HCT116 (cell line): ENCODE measurements at regions not wholly inside any gene's neighbourhood (a gene's known extent, or its start where the extent isn't known, plus 50 kb on each side); places are given as distances from the start of the nearest gene placed in this dataset.
"Not testable (repeated sequence)": the region's sequence is repeated elsewhere in the genome, so short reads cannot be mapped to it uniquely, and the experiment has no call there.

Experiments used
- ATAC-seq: fragments of 200-7000 bp; cut with Tn5 transposase; 2 replicates; pipeline ENCODE4 v1.9.1; 2020; ENCODE audit warnings: mild to moderate bottlenecking, moderate library complexity
- BruUV-seq: library from RNA; stranded (reverse); fragments of 400-500 nt; replicated peaks from 2 replicates; lab custom pipeline; 2021; lab: Mats Ljungman, UMichigan
- CTCF ChIA-PET: fragments of 300-600 bp; sonication (Branson Sonifier 250); formaldehyde crosslinking; loops from one replicate; lab custom pipeline; 2021; ENCODE audit warnings: antibody characterized with exemption; lab: Charles Lee
- POLR2A ChIA-PET: fragments of 300-600, 350-600 bp; sonication (Branson Sonifier 250); formaldehyde crosslinking; loops from one replicate; lab custom pipeline; 2021; ENCODE audit warnings: antibody characterized with exemption; lab: Charles Lee
- RAD21 ChIA-PET, 2 experiments: fragments of 300-600 bp; sonication (Branson Sonifier 250); formaldehyde crosslinking; loops; one replicate each; lab custom pipeline; 2023; ENCODE audit warnings: low total read pairs in 2 of 2; ENCODE audit not compliant: uncharacterized antibody in 2 of 2, unreplicated experiment in 2 of 2, low non-redundant PET in 1 of 2; lab: Charles Lee
- DNase-seq: peaks from one replicate; pipeline ENCODE4 v3.0.0-alpha.2; 2010; ENCODE audit warnings: low read depth, low spot score
- H2AFZ ChIP-seq: fragments of 200-600 bp; shearing (Covaris generic), sonication (generic); 2 replicates; pipeline ENCODE4 v1.6.1; 2017; ENCODE audit warnings: low read depth, mixed run types, mixed read lengths, antibody characterized with exemption, low read length; ENCODE audit not compliant: poor library complexity, severe bottlenecking
- H3K27ac ChIP-seq: 2 replicates; pipeline ENCODE4 v1.5.1; 2012; ENCODE audit warnings: low read depth, low read length
- H3K27me3 ChIP-seq: fragments of 200-600 bp; sonication (generic); 2 replicates; pipeline ENCODE4 v1.6.1; 2016; ENCODE audit warnings: mixed run types, low read length, mixed read lengths; ENCODE audit not compliant: insufficient read depth
- H3K36me3 ChIP-seq, 2 experiments: fragments of 200-500 bp in 1 of 2; fragments of 200-600 bp in 1 of 2; sonication (Bioruptor generic) in 1 of 2; sonication (generic) in 1 of 2; 2 replicates each; pipeline versions ENCODE4 v1.5.1 to v1.6.1; 2014 to 2016; ENCODE audit warnings: low read length in 2 of 2, inconsistent platforms in 1 of 2, mixed read lengths in 1 of 2, mixed run types in 1 of 2; ENCODE audit not compliant: insufficient read depth in 2 of 2, control insufficient read depth in 1 of 2
- H3K4me1 ChIP-seq, 2 experiments: fragments of 200-600 bp in 1 of 2; sonication (generic) in 1 of 2; 2 replicates each; pipeline versions ENCODE4 v1.5.1 to v1.6.1; 2012 to 2017; ENCODE audit warnings: low read length in 2 of 2, inconsistent platforms in 1 of 2, mild to moderate bottlenecking in 1 of 2, mixed read lengths in 1 of 2, mixed run types in 1 of 2, moderate library complexity in 1 of 2; ENCODE audit not compliant: insufficient read depth in 2 of 2, control insufficient read depth in 1 of 2
- H3K4me2 ChIP-seq: fragments of 200-600 bp; sonication (generic); 2 replicates; pipeline ENCODE4 v1.6.1; 2017; ENCODE audit warnings: mixed run types, low read length, mixed read lengths
- H3K4me3 ChIP-seq, 2 experiments: fragments of 200-600 bp in 1 of 2; sonication (generic) in 1 of 2; replicated peaks in 1 of 2; 2 replicates each; pipeline ENCODE4 v1.5.1; 2011 to 2016; ENCODE audit warnings: low read length in 2 of 2, control low read depth in 1 of 2, low read depth in 1 of 2, mild to moderate bottlenecking in 1 of 2, mixed read lengths in 1 of 2, mixed run types in 1 of 2
- H3K79me2 ChIP-seq: fragments of 200-600 bp; sonication (generic); 2 replicates; pipeline ENCODE4 v1.6.1; 2017; ENCODE audit warnings: mild to moderate bottlenecking, mixed run types, low read length, moderate library complexity, mixed read lengths; ENCODE audit not compliant: insufficient read depth
- H3K9ac ChIP-seq: fragments of 200-600 bp; sonication (generic); 2 replicates; pipeline ENCODE4 v1.6.1; 2016; ENCODE audit warnings: low read length, mixed read lengths
- H3K9me2 ChIP-seq: fragments of 200-600 bp; sonication (generic), shearing (Covaris generic); 2 replicates; pipeline ENCODE4 v1.6.1; 2017; ENCODE audit warnings: mixed run types, mild to moderate bottlenecking, moderate library complexity; ENCODE audit not compliant: insufficient read depth
- H3K9me3 ChIP-seq, 2 experiments: fragments of 200-500 bp in 1 of 2; fragments of 200-600 bp in 1 of 2; sonication (Bioruptor generic) in 1 of 2; sonication (generic) in 1 of 2; 2 replicates each; pipeline ENCODE4 v1.6.1; 2014 to 2017; ENCODE audit warnings: low read length in 2 of 2, mixed read lengths in 2 of 2, inconsistent platforms in 1 of 2, low read depth in 1 of 2, mild to moderate bottlenecking in 1 of 2, mixed run types in 1 of 2, moderate library complexity in 1 of 2; ENCODE audit not compliant: control insufficient read depth in 1 of 2, insufficient read depth in 1 of 2
- H4K20me1 ChIP-seq: fragments of 200-600 bp; sonication (generic), shearing (Covaris generic); 2 replicates; pipeline ENCODE4 v1.6.1; 2017; ENCODE audit warnings: mixed run types, mild to moderate bottlenecking, moderate library complexity; ENCODE audit not compliant: insufficient read depth
- EZH2phosphoT487 ChIP-seq: fragments of 200-600 bp; IDR thresholded peaks from 2 replicates; pipeline ENCODE4 v1.6.1; 2018; ENCODE audit warnings: antibody characterized with exemption, borderline replicate concordance
- FOSL1 ChIP-seq: IDR thresholded peaks from 2 replicates; pipeline ENCODE4 v1.6.1; 2012; ENCODE audit warnings: low read depth
- REST ChIP-seq: IDR thresholded peaks from 2 replicates; pipeline ENCODE4 v1.6.1; 2012; ENCODE audit warnings: low read depth
- SIN3A ChIP-seq: IDR thresholded peaks from 2 replicates; pipeline ENCODE4 v1.6.1; 2012; ENCODE audit warnings: low read depth
- ZBTB33 ChIP-seq: IDR thresholded peaks from 2 replicates; pipeline ENCODE4 v1.6.1; 2011; ENCODE audit warnings: mild to moderate bottlenecking, low read length, moderate library complexity; ENCODE audit not compliant: insufficient replicate concordance; ENCODE audit errors: extremely low read depth
- ZFX ChIP-seq: fragments of 450-650 bp; IDR thresholded peaks from 2 replicates; pipeline ENCODE4 v1.6.1; 2017
- ZNF274 ChIP-seq: fragments of 200-500 bp; sonication (Bioruptor generic); IDR thresholded peaks from 2 replicates; pipeline ENCODE4 v1.6.1; 2014; ENCODE audit warnings: mild to moderate bottlenecking, low read depth, low read length, inconsistent platforms
- intact Hi-C: fragments of 100-400 bp; cut with micrococcal nuclease; formaldehyde crosslinking; loops from 2 replicates; pipeline ENCODE4 v1.10.0; 2022

- no peak overlapping the region for H3K4me3 ChIP-seq
- H3K27me3 ChIP-seq = peaks cover 41% of the 10 kb centered on the region
- no peak for DNase-seq
- no peaks in the 10 kb centered on the region for H4K20me1 ChIP-seq
- H3K79me2 ChIP-seq = no peaks in the 10 kb centered on the region
- POLR2A ChIA-PET = no interaction called here
- CTCF ChIA-PET = no interaction called here
- H3K9ac ChIP-seq = no peak overlapping the region
- no TSS peak for BruUV-seq
- H3K27ac ChIP-seq = no peak overlapping the region
- H3K4me2 ChIP-seq = no peak overlapping the region
- TF ChIP-seq ZBTB33 (no peak), REST (no peak), ZNF274 (no peak), FOSL1 (no peak), EZH2phosphoT487 (no peak), SIN3A (no peak), ZFX (no peak)
- H3K9me3 ChIP-seq = peaks cover 0 to 4% of the 10 kb centered on the region in 2 experiments; a peak in 1 of 4 replicates
- intact Hi-C loops = no loop called here
- H3K4me1 ChIP-seq = no peaks in the 10 kb centered on the region
- RAD21 ChIA-PET = no interaction called here
- no peaks in the 10 kb centered on the region for H3K9me2 ChIP-seq
- no peak for ATAC-seq
- no peaks in the 10 kb centered on the region for H3K36me3 ChIP-seq
- H2AFZ ChIP-seq = no peak overlapping the region
These were observed 93.8 kb downstream of the TSN start for GRCh38 chr2:121849236-121849635.

- H3K9ac ChIP-seq, intact Hi-C loops, CTCF ChIA-PET, BruUV-seq, H3K36me3 ChIP-seq, H3K4me2 ChIP-seq, H3K79me2 ChIP-seq, H3K4me1 ChIP-seq, H2AFZ ChIP-seq, H4K20me1 ChIP-seq, DNase-seq, H3K4me3 ChIP-seq, POLR2A ChIA-PET, H3K27ac ChIP-seq, ATAC-seq, H3K9me2 ChIP-seq, RAD21 ChIA-PET: not testable (repeated sequence)
- peaks cover 26% of the 10 kb centered on the region for H3K27me3 ChIP-seq
- peaks cover 0 to 12% of the 10 kb centered on the region in 2 experiments; a peak in 1 of 4 replicates for H3K9me3 ChIP-seq
These were observed 97.7 kb downstream of the TSN start for GRCh38 chr2:121853149-121853548.
